Retinal pigment epithelial cell (primary cell): ENCODE measurements at regions not wholly inside any gene's neighbourhood (a gene's known extent, or its start where the extent isn't known, plus 50 kb on each side); places are given as distances from the start of the nearest gene placed in this dataset.

ENCODE experiments used
- DNase-seq: peaks from one replicate; pipeline ENCODE4 v3.0.0-alpha.2; 2010; ENCODE audit warnings: low read depth
- H3K4me3 ChIP-seq: 2 replicates; pipeline ENCODE4 v1.5.1; 2011; ENCODE audit warnings: mild to moderate bottlenecking, low read length, control low read depth, moderate library complexity
- CTCF ChIP-seq: conservative IDR thresholded peaks from 2 replicates; pipeline ENCODE4 v1.5.1; 2011; ENCODE audit warnings: low read depth, low read length, control low read depth, inconsistent platforms

DNA sequence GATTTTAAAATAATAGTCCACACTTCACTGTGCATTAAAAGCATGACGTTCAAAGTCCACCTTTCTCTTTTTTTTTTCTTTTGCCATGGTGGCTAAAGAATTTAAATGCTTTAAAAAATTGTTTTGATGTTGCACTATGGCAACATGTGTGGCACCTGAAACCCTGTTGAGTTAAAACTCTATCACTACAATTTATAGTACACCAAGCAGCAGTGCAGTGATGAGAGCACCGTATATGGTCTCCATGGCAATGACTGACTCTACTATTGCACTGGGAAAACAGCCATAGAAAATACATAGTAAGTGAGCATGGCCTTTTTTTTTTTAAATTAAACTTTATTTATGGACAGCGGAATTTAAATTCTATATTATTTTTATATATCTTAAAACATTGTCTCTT is 298.8 kb downstream of the FIGN start:
- TF ChIP-seq CTCF = no peak
- no peak overlapping the region for H3K4me3 ChIP-seq
- no peak for DNase-seq

- DNase-seq = no peak
- H3K4me3 ChIP-seq = no peak overlapping the region
- TF ChIP-seq CTCF = no peak
Observed at GRCh38 chr2:163428187-163428586, 307.6 kb downstream of the FIGN start.

DNA sequence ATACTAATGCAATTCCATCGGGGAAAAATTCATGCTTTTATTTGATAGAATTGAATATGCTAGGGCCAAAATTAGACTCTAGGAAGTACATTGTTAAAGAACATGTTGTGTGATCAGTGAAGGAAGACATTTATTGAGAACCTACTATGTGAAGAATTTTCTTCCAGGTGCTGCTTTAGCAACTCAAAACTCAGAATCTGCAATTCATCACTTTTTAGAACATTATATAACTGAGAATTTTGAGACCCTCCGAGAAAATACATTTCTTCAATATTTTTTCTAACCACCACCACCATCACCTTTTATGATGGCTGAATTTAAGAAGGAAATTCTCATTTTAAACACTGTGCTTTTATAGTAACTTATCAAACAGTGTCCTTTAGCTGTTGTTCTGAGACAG is 315.2 kb downstream of the FIGN start:
- TF ChIP-seq CTCF = no peak
- no peak for DNase-seq
- H3K4me3 ChIP-seq = no peak overlapping the region

GRCh38 chr2:163419000-163419830 is 316.6 kb downstream of the FIGN start:
- no peak for DNase-seq
- H3K4me3 ChIP-seq = no peak overlapping the region
- TF ChIP-seq CTCF = no peak

GRCh38 chr2:163417596-163418337 is 318.0 kb downstream of the FIGN start:
- no peak for TF ChIP-seq CTCF
- DNase-seq = no peak
- H3K4me3 ChIP-seq = no peak overlapping the region

- TF ChIP-seq CTCF = no peak
- H3K4me3 ChIP-seq = no peak overlapping the region
- no peak for DNase-seq
Observed at GRCh38 chr2:163414121-163414520, 321.7 kb downstream of the FIGN start.

DNA sequence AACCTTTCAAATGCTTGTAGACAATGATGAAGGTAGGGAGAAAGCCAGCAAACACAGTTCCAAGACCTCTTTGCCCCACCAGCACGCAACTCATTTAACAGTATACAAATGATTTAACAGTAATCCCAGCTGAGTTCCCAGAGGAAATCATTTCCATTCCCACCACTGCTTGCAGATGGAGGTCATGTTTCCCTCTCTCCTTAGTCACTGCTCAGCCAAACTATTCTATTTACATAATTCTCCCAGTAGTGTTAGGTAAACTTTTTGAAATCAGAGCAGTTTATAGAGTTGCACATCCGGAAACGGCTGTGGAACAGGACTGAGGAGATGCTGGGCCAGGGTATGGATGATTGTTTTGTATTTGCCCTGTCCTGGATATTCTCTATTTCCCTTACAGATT is 328.5 kb downstream of the FIGN start:
- DNase-seq = no peak

More for the DNA sequence above, 328.5 kb downstream of the FIGN start:
- no peak for TF ChIP-seq CTCF
- H3K4me3 ChIP-seq = no peak overlapping the region
